ENCODE measurements at regions not wholly inside any gene's neighbourhood (a gene's known extent, or its start where the extent isn't known, plus 50 kb on each side); places are given as distances from the start of the nearest gene placed in this dataset.
"Not testable (repeated sequence)": the region's sequence is repeated elsewhere in the genome, so short reads cannot be mapped to it uniquely, and the experiment has no call there.

DNA sequence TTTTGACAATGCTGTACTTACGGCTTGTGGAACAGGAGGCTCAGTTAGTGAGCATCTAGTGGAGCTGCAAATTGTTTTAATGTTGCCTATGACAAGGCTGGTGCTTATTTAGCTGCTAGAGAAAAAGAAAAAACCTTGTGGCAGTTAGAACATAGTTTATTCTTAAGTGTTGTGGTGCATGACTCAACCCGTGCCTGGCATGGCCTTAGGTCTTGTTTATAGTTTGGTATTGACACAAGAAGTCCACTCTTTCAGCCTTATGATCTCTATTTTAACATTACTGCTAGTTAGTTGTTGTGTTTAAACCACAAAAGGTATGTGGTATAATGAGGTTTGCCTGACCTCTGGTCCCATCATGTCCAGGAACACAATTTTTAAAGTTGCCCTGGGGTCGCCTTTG, 744.6 kb downstream of the FAM181B start:
- intact Hi-C loops (cut with micrococcal nuclease) = no loop called here

DNA sequence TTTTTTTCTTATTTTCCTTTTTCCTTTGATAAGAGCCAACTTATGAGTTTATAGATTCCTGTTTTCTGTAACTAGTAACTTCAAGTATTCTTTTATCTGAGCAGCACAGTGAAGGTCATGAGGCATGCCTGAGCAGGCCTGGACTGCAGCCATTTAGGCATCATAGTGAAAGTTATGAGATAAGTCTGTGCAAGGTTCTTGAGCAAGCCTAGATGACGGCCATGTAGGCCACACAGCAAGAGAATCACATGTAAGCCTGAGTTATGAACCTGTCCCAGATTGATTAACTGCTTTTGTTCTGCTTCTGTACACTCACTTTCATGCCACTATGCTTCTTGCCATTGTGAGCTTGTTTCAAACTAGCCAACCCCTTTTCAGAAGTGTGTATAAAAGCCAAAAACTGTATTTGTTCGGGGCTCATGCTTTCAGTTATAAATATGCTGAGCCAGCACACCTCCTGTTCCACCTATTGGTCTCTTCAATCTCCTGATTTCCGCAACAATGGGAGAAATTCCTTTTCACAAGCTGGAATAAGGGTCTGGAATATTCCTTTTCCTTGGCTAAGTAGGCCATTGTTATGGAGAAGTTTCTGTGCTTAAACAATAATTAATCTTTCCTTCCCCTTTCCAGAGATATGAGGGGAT, 745.7 kb downstream of the FAM181B start:
- intact Hi-C loops (cut with micrococcal nuclease) = no loop called here

DNA sequence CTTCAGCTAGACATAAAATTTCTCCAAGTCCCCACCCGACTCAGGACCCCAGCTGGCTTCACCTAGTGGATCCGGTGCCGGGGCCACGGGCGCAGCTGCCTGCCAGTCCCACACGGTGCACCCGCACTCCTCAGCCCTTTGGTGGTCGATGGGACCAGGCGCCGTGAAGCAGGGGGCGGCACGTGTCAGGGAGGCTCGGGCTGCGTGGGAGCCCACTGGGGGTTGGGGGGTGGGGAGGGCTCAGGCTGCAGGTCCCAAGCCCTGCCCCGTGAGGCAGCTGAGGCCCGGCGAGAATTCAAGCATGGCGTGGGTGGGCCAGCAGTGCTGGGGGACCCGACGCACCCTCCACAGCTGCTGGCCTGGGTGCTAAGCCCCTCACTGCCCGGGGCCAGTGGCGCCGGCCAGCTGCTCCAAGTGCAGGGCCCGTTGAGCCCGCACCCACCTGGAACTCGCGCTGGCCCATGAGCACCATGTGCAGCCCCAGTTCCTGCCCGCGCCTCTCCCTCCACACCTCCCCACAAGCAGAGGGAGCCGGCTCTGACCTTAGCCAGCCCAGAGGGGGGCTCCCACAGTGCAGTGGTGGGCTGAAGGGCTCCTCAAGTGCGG, 747.0 kb downstream of the FAM181B start:
- intact Hi-C loops (cut with micrococcal nuclease) = no loop called here

DNA sequence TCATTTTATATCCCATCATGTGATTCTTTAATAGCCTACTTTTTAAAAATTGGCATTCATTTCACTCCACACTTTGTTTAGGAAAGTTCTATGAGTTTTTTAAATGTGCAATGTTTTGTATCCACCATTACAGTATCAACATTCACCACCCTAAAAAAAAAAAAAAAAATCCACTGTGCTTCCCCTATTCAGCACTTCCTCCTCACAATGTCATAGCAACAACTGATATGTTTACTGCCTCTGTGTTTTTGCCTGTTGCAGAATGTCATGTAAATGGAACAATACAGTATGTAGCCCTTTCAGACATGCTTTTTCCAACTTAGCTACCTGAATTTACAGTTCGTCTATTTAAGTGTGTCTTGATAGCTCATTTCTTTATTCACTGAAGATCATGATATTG, 754.2 kb downstream of the FAM181B start:
- intact Hi-C loops (cut with micrococcal nuclease) = no loop called here

DNA sequence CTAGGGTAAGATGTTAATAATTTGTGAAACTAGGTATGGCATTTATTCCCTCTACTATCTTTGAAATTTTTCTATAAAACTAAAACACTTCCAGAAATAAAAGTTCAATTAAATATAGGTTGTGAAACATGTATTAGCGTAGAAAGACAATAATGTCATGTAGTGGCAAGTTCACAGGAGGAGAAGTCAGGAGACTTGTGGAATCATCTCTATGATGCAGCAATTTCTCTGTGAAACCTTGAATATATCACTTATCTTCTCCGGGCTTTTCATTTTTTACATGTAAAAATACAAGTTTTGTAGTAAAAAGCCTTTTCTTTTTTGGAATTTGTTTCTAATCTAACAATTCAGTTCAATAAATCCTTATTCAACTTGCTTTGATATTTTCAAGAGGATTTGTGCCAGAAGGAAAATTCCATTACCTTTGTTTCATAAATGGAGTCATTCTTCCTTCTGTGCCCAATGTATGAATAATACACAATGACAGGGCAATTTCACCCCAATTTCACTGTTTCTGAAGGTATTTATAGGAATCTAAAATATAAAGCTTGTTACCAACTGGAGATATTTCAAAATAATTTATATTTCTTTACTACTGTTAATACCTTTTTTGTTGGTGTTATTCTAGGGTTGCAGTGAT, 758.3 kb downstream of the FAM181B start:
- intact Hi-C loops (cut with micrococcal nuclease) = no loop called here

DNA sequence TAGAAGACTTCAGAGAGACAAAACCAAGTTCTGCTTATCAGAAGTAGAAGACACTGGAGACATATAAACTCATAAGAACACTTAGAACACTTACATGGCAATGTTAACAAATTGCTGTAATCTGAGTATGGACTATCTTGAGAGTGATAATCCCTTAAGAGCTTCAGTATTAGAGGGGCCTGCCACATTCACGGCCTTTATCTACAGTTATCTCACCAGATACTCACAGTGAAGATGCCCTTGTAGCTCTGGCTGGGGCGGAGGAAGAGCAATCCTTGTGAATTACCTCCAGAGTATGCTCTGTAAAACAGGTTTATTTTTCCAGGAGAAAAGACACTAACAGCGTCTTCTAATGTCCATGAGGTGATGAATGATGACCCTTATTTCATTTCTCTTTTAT, 762.8 kb downstream of the FAM181B start:
- intact Hi-C loops (cut with micrococcal nuclease) = no loop called here

DNA sequence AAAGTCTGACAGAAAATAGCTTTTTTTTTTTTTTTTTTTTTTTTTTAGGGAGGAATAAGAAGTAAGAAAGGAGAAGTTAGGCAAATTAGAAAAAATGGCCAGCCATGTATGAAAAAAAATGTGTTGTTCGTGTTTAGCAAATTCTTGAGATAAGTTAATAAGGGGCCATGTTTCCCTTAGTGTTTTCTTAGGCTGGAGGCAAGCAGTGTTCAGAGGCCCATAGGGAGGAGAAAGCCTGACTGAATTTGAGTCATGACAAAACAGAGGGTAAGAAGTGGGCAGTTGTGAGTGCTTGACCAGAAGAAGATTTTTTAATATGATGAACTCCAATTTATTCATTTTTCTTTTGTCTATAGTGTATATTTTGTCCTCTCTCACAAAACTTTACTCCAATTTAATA, 766.4 kb downstream of the FAM181B start:
- intact Hi-C loops (cut with micrococcal nuclease) = no loop called here

DNA sequence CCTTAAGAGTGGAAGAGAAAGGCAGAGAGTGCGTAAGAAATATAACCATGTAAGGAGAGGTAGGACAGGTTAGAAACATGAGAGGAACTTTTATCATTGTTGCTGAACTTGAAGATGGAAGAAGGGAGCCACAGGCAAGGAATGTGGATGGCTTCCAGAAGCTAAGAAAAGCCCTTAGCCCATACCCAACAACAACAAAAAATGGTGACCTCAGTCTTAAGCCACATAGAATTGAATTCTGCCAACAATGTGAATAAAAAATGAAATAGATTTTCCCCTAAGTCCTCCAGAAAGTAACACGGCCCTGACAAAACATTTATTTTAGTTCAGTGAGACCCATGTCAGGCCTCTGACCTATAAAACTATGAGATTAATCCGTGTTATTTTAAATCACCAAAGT, 767.3 kb downstream of the FAM181B start:
- intact Hi-C loops (cut with micrococcal nuclease) = no loop called here

DNA sequence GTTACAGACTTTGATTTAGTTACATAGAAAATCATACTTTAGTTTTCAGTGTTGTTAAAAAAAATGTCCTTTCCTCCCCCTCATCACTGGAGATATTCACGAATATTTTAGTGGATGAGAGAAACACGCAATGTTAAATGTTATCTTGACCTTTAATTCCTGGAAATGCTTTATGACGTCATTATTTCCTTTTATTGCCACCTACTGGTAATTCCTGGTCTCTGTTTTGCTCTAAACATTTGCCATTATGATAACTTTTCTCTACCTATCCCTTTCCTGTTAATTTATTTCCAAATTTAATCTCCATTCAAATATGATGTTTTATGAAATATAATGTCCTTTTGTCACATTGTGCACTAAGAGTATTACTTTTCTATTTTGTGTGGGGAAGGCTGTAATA, 770.6 kb downstream of the FAM181B start:
- intact Hi-C loops (cut with micrococcal nuclease) = loop anchor here (1.0 to 2.0 kb wide), 2 partner anchors 94 to 176 kb away; no protein-coding TSS in a partner anchor

DNA sequence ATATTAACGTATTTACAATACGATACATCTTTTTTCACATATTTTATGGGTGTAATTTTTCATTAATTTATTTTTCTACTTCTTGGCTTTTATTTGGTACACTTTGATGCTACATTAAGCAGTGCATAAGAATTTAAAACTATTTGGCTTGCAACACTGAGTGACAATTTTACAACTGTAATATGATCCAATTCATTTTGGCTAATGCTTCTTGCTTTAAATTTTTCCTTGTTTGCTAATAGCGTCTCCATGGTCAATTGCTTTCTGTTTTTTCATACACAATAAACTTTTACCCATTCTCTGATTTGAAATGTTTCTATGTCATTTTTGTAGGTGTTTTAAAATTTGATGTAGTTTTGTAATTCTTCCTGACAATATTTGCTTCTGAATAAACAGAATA, 773.2 kb downstream of the FAM181B start:
- intact Hi-C loops (cut with micrococcal nuclease) = no loop called here

DNA sequence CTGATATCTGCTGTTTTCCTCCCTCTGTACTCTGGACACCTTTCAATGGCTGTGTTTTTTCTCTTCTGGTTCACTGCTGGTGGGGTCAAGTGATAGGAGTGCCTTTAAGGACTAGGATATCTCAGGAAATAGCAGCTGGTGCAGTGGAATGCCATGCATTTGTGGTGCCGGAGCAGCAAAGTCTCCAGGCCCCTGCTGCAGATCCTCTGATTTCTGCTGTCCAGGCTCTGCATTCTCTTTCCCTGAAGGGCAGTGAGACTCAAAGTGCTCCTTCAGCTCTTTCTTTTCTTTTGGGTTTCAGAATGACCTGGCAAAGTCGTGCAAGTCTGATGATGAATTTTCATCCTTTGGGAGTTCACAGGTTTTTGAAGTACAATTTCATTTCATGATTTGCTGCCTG, 774.3 kb downstream of the FAM181B start:
- intact Hi-C loops (cut with micrococcal nuclease) = no loop called here

DNA sequence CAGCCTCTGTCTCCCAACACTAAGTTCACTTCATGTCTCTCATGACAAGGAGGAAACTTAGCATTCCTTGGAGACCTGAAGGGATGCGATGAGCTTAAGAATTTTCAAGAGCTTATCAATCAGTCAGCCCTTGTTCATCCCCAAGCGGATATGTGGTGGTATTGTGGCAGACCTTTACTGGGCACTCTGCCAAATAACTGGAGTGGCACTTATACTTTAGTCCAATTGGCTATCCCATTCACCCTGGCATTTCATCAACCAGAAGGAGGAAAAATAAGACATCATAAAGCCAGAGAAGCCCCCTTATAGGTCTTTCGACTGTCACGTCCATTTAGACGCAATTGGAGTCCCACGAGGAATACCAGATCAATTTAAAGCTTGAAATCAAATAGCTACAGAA, 779.4 kb downstream of the FAM181B start:
- intact Hi-C loops (cut with micrococcal nuclease) = not testable (repeated sequence)

DNA sequence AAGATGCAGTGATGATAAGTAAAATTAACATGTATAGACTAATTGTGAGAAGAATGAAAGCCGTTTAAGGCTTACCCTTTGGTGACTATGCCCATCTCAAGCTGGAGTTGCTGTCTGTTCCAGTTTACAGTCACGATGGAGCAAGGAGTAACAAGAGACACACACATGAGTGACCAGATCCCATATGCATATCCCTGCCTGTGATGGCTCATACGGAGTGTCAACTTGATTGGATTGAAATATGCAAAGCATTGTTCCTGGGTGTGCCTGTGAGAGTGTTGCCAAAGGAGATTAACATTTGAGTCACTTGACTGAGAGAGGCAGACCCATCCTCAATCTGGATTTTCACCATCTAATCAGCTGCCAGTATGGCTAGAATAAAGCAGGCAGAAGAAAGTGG, 786.8 kb downstream of the FAM181B start:
- intact Hi-C loops (cut with micrococcal nuclease) = no loop called here

DNA sequence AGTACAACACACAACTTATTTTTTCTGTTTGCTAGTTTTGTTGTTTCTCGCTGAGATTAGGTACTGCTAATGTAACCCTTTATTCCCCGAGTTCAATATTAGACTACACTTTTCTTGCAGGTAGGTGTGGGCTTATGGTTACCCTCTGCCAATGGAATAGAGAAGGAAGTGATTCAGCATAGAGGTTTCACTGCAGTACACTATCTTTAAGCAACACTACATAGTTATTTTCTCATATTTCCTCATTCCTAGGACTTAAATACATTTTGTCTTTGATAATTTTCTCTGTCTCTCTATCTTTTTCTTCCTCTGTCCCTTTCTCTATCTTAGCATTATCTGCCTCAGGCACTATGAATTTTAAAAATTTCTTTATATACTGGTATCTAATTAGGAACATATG, 791.0 kb downstream of the FAM181B start:
- intact Hi-C loops (cut with micrococcal nuclease) = no loop called here

DNA sequence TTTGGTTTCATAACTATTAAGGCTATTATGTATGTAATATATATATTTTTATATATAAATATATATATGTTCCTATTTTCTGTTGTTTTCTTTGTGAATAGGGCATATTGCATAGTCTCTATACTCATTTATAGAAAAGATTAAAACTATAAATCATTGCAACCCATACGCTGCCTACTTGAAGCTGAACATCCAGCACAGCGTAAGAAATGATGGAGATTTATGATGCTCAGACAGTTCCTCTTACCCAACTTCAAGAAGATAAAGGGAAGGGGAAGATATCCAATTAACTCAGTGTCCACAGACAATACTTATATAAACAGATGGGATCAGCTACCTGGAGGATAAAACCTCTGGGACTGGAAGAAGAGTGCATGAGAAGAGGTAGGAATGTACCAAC, 791.7 kb downstream of the FAM181B start:
- intact Hi-C loops (cut with micrococcal nuclease) = no loop called here

DNA sequence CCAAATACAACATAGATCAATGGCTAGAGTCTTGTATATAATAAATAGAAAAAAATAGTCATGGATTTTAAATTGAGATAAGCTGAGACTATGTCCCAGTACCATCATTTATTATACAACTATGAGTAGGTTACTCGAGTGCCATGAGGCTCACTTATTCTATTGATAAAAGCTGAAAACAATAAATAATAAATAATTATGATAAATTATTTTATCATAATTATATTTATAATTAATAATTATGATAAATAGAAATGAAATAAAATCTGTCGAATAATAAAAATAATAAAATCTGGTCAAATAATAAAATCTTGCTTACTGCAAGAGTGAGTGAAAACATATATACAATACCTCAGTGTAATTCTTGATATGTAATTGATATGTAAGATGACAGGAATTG, 801.4 kb downstream of the FAM181B start:
- intact Hi-C loops (cut with micrococcal nuclease) = no loop called here

DNA sequence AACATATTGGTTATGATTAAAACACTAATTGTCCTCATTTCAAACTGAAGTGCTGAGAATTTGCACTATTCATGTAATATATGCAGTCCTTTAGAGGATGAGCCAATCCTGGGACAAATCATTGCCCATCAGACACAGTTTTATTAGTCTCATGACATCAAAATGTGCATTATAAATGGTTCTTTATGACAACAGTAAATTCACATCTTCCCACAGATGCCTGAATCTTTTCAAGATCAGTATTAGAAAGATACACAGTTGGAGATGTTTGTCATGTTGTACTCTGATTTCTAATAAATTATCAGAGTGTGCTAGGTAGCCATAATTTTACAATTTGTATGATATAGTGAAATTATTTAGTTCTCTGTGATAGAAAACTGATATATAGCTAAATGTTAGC, 813.5 kb downstream of the FAM181B start:
- intact Hi-C loops (cut with micrococcal nuclease) = no loop called here

DNA sequence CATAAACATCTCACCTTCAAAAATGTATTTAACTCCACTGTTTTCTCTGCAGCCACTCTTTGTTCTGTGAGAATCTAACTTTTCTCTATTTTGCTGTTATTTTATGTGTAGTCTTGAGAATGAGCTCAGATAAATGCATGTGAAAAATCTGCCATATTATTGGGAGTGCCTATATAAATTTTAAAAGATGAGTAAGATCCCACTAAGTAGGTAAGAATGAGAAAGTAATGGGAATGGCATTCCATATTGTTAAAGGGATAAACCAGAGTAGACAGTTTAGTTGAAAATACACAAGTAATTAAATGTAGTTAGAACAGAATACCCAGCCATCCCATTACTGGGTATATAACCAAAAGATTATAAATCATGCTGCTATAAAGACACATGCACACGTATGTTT, 817.2 kb downstream of the FAM181B start:
- intact Hi-C loops (cut with micrococcal nuclease) = no loop called here

DNA sequence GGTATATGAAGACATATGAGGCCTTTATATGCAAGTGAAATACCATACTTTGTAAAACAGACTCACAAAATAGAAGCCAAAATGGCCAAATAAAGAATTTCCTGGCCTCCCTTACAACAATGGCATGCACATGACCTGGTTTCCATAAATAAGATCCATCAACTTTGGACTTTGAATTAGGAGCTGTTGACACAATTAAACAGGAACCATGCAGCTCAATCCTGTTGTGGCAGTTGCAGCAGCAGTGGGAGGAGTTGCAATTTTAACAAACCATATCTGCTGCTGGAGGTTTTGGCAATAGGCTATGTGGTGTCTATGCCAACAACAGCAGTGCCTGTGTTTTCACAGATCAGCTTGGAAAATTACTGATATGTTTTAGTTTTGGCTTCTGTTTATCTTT, 818.6 kb downstream of the FAM181B start:
- intact Hi-C loops (cut with micrococcal nuclease) = no loop called here

DNA sequence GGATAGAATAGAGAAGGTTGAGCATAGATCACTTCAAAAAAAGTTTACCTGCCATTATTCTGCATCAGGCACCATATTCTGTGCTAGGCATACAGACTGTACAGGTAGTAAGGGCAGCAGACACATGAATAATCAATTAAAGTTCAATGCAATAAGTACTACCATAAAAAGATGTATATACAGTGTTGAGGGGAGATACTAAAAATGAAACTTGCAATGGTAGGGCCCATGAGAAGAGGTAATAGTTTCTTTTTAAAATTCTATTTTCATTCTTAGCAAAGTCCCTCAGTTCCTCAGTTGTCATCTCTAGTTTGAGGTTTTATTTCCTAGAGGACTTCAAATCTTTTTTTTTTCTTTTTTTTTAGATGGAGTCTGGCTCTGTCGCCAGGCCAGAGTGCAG, 819.9 kb downstream of the FAM181B start:
- intact Hi-C loops (cut with micrococcal nuclease) = no loop called here

DNA sequence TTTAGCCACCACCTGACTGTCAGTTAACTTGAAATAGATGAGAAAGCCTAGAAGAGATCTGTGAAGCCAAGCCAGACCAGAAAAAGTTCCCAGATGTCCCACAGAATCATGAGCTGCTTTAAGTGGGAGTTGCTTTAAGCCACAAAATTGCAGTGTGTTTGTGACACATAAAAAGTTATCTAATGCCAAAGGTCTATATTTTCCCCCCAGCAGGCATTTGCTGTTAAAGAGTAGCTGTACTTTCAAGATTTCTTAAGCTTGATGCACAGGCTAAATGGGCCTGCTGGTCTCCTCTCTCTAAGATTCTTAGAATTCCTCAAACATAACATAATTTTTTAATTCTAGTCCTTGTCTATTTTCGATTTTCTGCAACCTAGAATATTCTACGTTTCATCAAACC, 825.7 kb downstream of the FAM181B start:
- intact Hi-C loops (cut with micrococcal nuclease) = no loop called here

DNA sequence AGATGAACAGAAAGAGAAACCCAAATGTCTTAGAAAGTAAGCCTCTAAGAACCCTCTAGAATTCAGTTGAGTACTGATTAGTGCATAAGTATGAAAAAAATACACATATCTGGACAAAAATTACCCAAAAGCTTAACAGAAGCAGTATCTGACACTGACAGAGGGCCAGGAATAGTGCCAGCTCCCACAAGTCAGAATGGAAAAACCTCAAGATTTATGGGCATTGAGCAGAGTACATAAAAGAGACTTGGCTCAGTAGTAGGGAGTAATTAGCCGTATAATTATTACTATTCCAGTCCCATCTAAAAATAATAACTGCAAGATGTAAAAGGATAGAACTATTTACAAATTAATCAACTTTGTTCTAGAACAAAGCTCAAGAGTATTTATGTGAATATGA, 834.5 kb downstream of the FAM181B start:
- intact Hi-C loops (cut with micrococcal nuclease) = no loop called here

DNA sequence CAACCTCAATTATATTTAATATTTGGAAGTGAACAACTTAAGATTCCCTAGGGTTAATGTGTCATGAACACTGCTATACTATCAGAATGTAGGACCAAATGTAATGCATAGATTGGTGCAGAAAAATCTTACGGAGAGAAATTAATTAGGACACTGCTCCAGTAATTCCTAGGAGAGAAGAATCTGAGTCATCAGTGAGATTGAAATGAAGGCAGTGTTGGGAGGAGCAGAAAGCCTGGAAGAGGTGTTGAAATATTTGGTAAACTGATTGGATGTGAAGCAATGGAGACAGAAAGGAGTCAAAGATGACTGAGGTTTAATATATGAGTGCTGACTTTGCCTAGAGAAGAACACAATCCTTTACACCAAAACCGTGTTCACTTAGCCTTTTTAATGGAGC, 836.0 kb downstream of the FAM181B start:
- intact Hi-C loops (cut with micrococcal nuclease) = no loop called here
